H9 (cell line): ENCODE measurements at regions not wholly inside any gene's neighbourhood (a gene's known extent, or its start where the extent isn't known, plus 50 kb on each side); places are given as distances from the start of the nearest gene placed in this dataset.

Source experiments
- DNase-seq: peaks from one replicate; pipeline ENCODE4 v3.0.0-alpha.2; 2017
- H2AFZ ChIP-seq: one replicate; pipeline ENCODE4 v1.6.1; 2013; ENCODE audit warnings: mild to moderate bottlenecking, low read length, control low read depth, moderate library complexity
- H2AK5ac ChIP-seq: 2 replicates; pipeline ENCODE4 v1.6.1; 2013; ENCODE audit warnings: low read length, control low read depth, mixed read lengths; ENCODE audit not compliant: insufficient read length
- H2BK120ac ChIP-seq: one replicate; pipeline ENCODE4 v1.6.1; 2013; ENCODE audit warnings: low read depth, mild to moderate bottlenecking, low read length, control low read depth, inconsistent platforms; ENCODE audit not compliant: poor library complexity, severe bottlenecking
- H2BK12ac ChIP-seq: 2 replicates; pipeline ENCODE4 v1.6.1; 2013; ENCODE audit warnings: low read length, control low read depth, mixed read lengths, low read depth; ENCODE audit not compliant: insufficient read length
- H2BK15ac ChIP-seq: 2 replicates; pipeline ENCODE4 v1.6.1; 2013; ENCODE audit warnings: low read depth, low read length, control low read depth
- H2BK20ac ChIP-seq: one replicate; pipeline ENCODE4 v1.6.1; 2013; ENCODE audit warnings: low read depth, mild to moderate bottlenecking, low read length, control low read depth, inconsistent platforms; ENCODE audit not compliant: poor library complexity, severe bottlenecking
- H2BK5ac ChIP-seq: 2 replicates; pipeline ENCODE4 v1.6.1; 2013; ENCODE audit warnings: low read length, control low read depth, mixed read lengths; ENCODE audit not compliant: insufficient read length
- H3K14ac ChIP-seq: 2 replicates; pipeline ENCODE4 v1.6.1; 2013; ENCODE audit warnings: low read length, control low read depth; ENCODE audit not compliant: insufficient read depth
- H3K18ac ChIP-seq: 2 replicates; pipeline ENCODE4 v1.6.1; 2013; ENCODE audit warnings: low read depth, mild to moderate bottlenecking, mixed read lengths, low read length, control low read depth; ENCODE audit not compliant: insufficient read length
- H3K23ac ChIP-seq: 2 replicates; pipeline ENCODE4 v1.6.1; 2013; ENCODE audit warnings: low read length, control low read depth, mixed read lengths, low read depth; ENCODE audit not compliant: insufficient read length
- H3K23me2 ChIP-seq: 2 replicates; pipeline ENCODE4 v1.6.1; 2013; ENCODE audit warnings: low read depth, mild to moderate bottlenecking, mixed read lengths, low read length, control low read depth; ENCODE audit not compliant: insufficient read length, poor library complexity, severe bottlenecking
- H3K27ac ChIP-seq: 2 replicates; pipeline ENCODE4 v1.5.1; 2013; ENCODE audit warnings: low read length, control low read depth, mixed read lengths, low read depth; ENCODE audit not compliant: insufficient read length
- H3K27me3 ChIP-seq: 2 replicates; pipeline ENCODE4 v1.6.1; 2013; ENCODE audit warnings: low read length, control low read depth, inconsistent platforms; ENCODE audit not compliant: insufficient read depth
- H3K4ac ChIP-seq: 2 replicates; pipeline ENCODE4 v1.6.1; 2013; ENCODE audit warnings: low read depth, mild to moderate bottlenecking, control low read depth, inconsistent platforms, low read length, moderate library complexity
- H3K4me1 ChIP-seq: 2 replicates; pipeline ENCODE4 v1.6.1; 2013; ENCODE audit warnings: low read length, control low read depth, inconsistent platforms; ENCODE audit not compliant: insufficient read depth
- H3K4me2 ChIP-seq: 2 replicates; pipeline ENCODE4 v1.6.1; 2013; ENCODE audit warnings: low read length, control low read depth, mixed read lengths; ENCODE audit not compliant: insufficient read length, insufficient read depth
- H3K56ac ChIP-seq: 2 replicates; pipeline ENCODE4 v1.6.1; 2013; ENCODE audit warnings: low read depth, mild to moderate bottlenecking, mixed read lengths, low read length, control low read depth; ENCODE audit not compliant: insufficient read length
- H3K79me1 ChIP-seq: 2 replicates; pipeline ENCODE4 v1.6.1; 2013; ENCODE audit warnings: low read depth, mild to moderate bottlenecking, moderate library complexity, low read length, control low read depth, inconsistent platforms; ENCODE audit not compliant: insufficient read depth, poor library complexity, severe bottlenecking
- H3K79me2 ChIP-seq: 2 replicates; pipeline ENCODE4 v1.6.1; 2013; ENCODE audit warnings: low read length, control low read depth, inconsistent platforms; ENCODE audit not compliant: insufficient read depth
- H3K9ac ChIP-seq: 2 replicates; pipeline ENCODE4 v1.6.1; 2013; ENCODE audit warnings: low read length, control low read depth, mixed read lengths; ENCODE audit not compliant: insufficient read length; ENCODE audit errors: extremely low read depth
- H3K9me3 ChIP-seq: one replicate; pipeline ENCODE4 v1.6.1; 2013; ENCODE audit warnings: low read depth, low read length, inconsistent platforms; ENCODE audit not compliant: control insufficient read depth
- H3T11ph ChIP-seq: one replicate; pipeline ENCODE4 v1.6.1; 2013; ENCODE audit warnings: mild to moderate bottlenecking, low read length, control low read depth, inconsistent platforms
- H4K20me1 ChIP-seq: one replicate; pipeline ENCODE4 v1.6.1; 2013; ENCODE audit not compliant: control insufficient read depth, insufficient read length, insufficient read depth
- H4K5ac ChIP-seq: 2 replicates; pipeline ENCODE4 v1.6.1; 2013; ENCODE audit warnings: low read depth, mild to moderate bottlenecking, mixed read lengths, low read length, control low read depth; ENCODE audit not compliant: insufficient read length
- H4K8ac ChIP-seq: replicated peaks from 2 replicates; pipeline ENCODE4 v1.6.1; 2013; ENCODE audit warnings: low read length, control low read depth, mixed read lengths, low read depth; ENCODE audit not compliant: insufficient read length
- H4K91ac ChIP-seq: 2 replicates; pipeline ENCODE4 v1.6.1; 2013; ENCODE audit warnings: low read depth, mild to moderate bottlenecking, moderate library complexity, mixed read lengths, low read length, control low read depth; ENCODE audit not compliant: insufficient read length
- H3K27ac Mint-ChIP-seq, 3 experiments: 2 replicates in 2 of 3; 3 replicates in 1 of 3; pipeline ENCODE4 v1.8.0; 2020 to 2021; ENCODE audit warnings: mixed read lengths in 3 of 3, mild to moderate bottlenecking in 1 of 3, moderate library complexity in 1 of 3
- H3K27me3 Mint-ChIP-seq: 2 replicates; pipeline ENCODE4 v1.8.0; 2021; ENCODE audit warnings: low read depth, mild to moderate bottlenecking, moderate library complexity, mixed read lengths
- H3K36me3 Mint-ChIP-seq, 3 experiments: 2 replicates in 2 of 3; 3 replicates in 1 of 3; pipeline ENCODE4 v1.8.0; 2020 to 2021; ENCODE audit warnings: low read depth in 3 of 3, mixed read lengths in 3 of 3; ENCODE audit not compliant: insufficient read depth in 1 of 3
- H3K4me1 Mint-ChIP-seq, 2 experiments: 2 replicates each; pipeline ENCODE4 v1.8.0; 2020; ENCODE audit warnings: mixed read lengths in 2 of 2
- H3K4me3 Mint-ChIP-seq, 2 experiments: 2 replicates in 1 of 2; 3 replicates in 1 of 2; pipeline ENCODE4 v1.8.0; 2020 to 2021; ENCODE audit warnings: mild to moderate bottlenecking in 2 of 2, mixed read lengths in 2 of 2, moderate library complexity in 1 of 2
- H3K9me3 Mint-ChIP-seq, 2 experiments: 2 replicates in 1 of 2; 3 replicates in 1 of 2; pipeline ENCODE4 v1.8.0; 2020; ENCODE audit warnings: mild to moderate bottlenecking in 2 of 2, mixed read lengths in 2 of 2, moderate library complexity in 1 of 2
- CTCF ChIP-seq: fragments of 200-600 bp; sonication (generic); conservative IDR thresholded peaks from 3 replicates; pipeline ENCODE4 v1.8.0; 2021; ENCODE audit warnings: antibody characterized with exemption, mild to moderate bottlenecking
- WGBS: extraction: QIAGEN DNeasy Blood & Tissue Kit; methylation state at CpG from one replicate; pipeline ENCODE4 v1.1.7; 2013; ENCODE audit warnings: missing lambda C conversion rate, low lambda C conversion rate, mixed read lengths; ENCODE audit not compliant: insufficient read length; ENCODE audit errors: extremely low coverage; 5-methylcytosine and 5-hydroxymethylcytosine counted together

- H3T11ph ChIP-seq = no peak overlapping the region
- H3K27ac ChIP-seq = no peak overlapping the region
- H2BK12ac ChIP-seq = no peak overlapping the region
- no peak overlapping the region for H3K4me2 ChIP-seq
- no peak overlapping the region for H2BK15ac ChIP-seq
- Mint-ChIP-seq H3K4me3 (no peak overlapping the region), H3K4me1 (peaks cover 0 to 9% of the 10 kb centered on the region in 2 experiments; a peak in 1 of 4 replicates), H3K36me3 (no peaks in the 10 kb centered on the region), H3K9me3 (no peaks in the 10 kb centered on the region; a peak in 1 of 5 replicates), H3K27me3 (peaks cover 5% of the 10 kb centered on the region; the same call in 1 of the 2 replicates), H3K27ac (no peak overlapping the region; a peak in 1 of 7 replicates)
- no peaks in the 10 kb centered on the region for H3K4me1 ChIP-seq
- H3K18ac ChIP-seq = no peak overlapping the region
- H3K23ac ChIP-seq = no peak overlapping the region
- H3K9me3 ChIP-seq = no peaks in the 10 kb centered on the region
- TF ChIP-seq CTCF = no peak
- no peak overlapping the region for H2BK120ac ChIP-seq
- no peaks in the 10 kb centered on the region for H3K23me2 ChIP-seq
- no CpG with 5 or more reads among the region's 7 CpGs for WGBS
- H3K27me3 ChIP-seq = no peaks in the 10 kb centered on the region
- H3K79me1 ChIP-seq = no peaks in the 10 kb centered on the region
- no peak overlapping the region for H2BK5ac ChIP-seq
- H3K9ac ChIP-seq = no peak overlapping the region
- no peak overlapping the region for H4K8ac ChIP-seq
- H3K56ac ChIP-seq = no peak overlapping the region
- H4K5ac ChIP-seq = no peak overlapping the region
- no peaks in the 10 kb centered on the region for H3K79me2 ChIP-seq
- no peak overlapping the region for H2BK20ac ChIP-seq
- H4K20me1 ChIP-seq = no peaks in the 10 kb centered on the region
- H3K4ac ChIP-seq = no peak overlapping the region
- H4K91ac ChIP-seq = no peak overlapping the region
- DNase-seq = no peak
- H3K14ac ChIP-seq = no peak overlapping the region
- H2AK5ac ChIP-seq = no peak overlapping the region
- H2AFZ ChIP-seq = no peak overlapping the region
Observed at GRCh38 chr2:21268878-21269224, 145.1 kb downstream of the TDRD15 start.
